H1 (cell line): ENCODE measurements at regions not wholly inside any gene's neighbourhood (a gene's known extent, or its start where the extent isn't known, plus 50 kb on each side); places are given as distances from the start of the nearest gene placed in this dataset.

ENCODE experiments used
- BCL11A ChIP-seq, 2 experiments: IDR thresholded peaks; one replicate each; pipeline ENCODE4 v1.6.1; 2011; ENCODE audit warnings: low read depth in 2 of 2, low read length in 2 of 2, mild to moderate bottlenecking in 2 of 2
- CBX5 ChIP-seq: fragments of 300-800, 300-1000 bp; sonication (generic); IDR thresholded peaks from 2 replicates; pipeline ENCODE4 v1.7.1; 2016; ENCODE audit warnings: antibody characterized with exemption, low read length, low read depth
- CHD1 ChIP-seq: IDR thresholded peaks from 2 replicates; pipeline ENCODE4 v1.6.1; 2012; ENCODE audit warnings: low read depth, low read length, improper control_type of control experiment
- CTBP2 ChIP-seq: IDR thresholded peaks from 2 replicates; pipeline ENCODE4 v1.7.0; 2011; ENCODE audit warnings: borderline replicate concordance, mild to moderate bottlenecking, moderate library complexity, mixed read lengths, low read length; ENCODE audit not compliant: insufficient read depth, insufficient read length
- KDM5A ChIP-seq: fragments of 200-600 bp; IDR thresholded peaks from 2 replicates; pipeline ENCODE4 v1.7.1; 2012; ENCODE audit warnings: mild to moderate bottlenecking, low read length, inconsistent platforms, mixed read lengths
- MAFK ChIP-seq: IDR thresholded peaks from 2 replicates; pipeline ENCODE4 v1.6.1; 2012; ENCODE audit warnings: low read depth, mild to moderate bottlenecking, improper control_type of control experiment, low read length
- RAD21 ChIP-seq, 2 experiments: IDR thresholded peaks in 1 of 2; conservative IDR thresholded peaks in 1 of 2; 2 replicates each; pipeline ENCODE4 v1.6.1; 2011; ENCODE audit warnings: low read depth in 2 of 2, low read length in 2 of 2, improper control_type of control experiment in 1 of 2, inconsistent platforms in 1 of 2, mild to moderate bottlenecking in 1 of 2, moderate library complexity in 1 of 2
- RBBP5 ChIP-seq: IDR thresholded peaks from 2 replicates; pipeline ENCODE4 v1.7.1; 2012; ENCODE audit warnings: low read depth, mild to moderate bottlenecking, inconsistent platforms, low read length, moderate library complexity, borderline replicate concordance
- RXRA ChIP-seq: IDR thresholded peaks from 2 replicates; pipeline ENCODE4 v1.6.1; 2011; ENCODE audit warnings: low read depth, mild to moderate bottlenecking, low read length, moderate library complexity; ENCODE audit not compliant: insufficient read depth
- SP4 ChIP-seq: IDR thresholded peaks from 2 replicates; pipeline ENCODE4 v1.6.1; 2012; ENCODE audit warnings: low read length, inconsistent platforms
- TEAD4 ChIP-seq: IDR thresholded peaks from 2 replicates; pipeline ENCODE4 v1.6.1; 2012; ENCODE audit warnings: low read depth, low read length, inconsistent platforms, mixed read lengths
- TF ChIP-seq, protein P1 (sequence below): fragments of 300-600 bp; sonication (generic); IDR thresholded peaks from 2 replicates; pipeline ENCODE4 v1.7.1; 2012; ENCODE audit warnings: low read length, moderate library complexity, mild to moderate bottlenecking, inconsistent platforms; ENCODE audit not compliant: insufficient replicate concordance

DNA sequence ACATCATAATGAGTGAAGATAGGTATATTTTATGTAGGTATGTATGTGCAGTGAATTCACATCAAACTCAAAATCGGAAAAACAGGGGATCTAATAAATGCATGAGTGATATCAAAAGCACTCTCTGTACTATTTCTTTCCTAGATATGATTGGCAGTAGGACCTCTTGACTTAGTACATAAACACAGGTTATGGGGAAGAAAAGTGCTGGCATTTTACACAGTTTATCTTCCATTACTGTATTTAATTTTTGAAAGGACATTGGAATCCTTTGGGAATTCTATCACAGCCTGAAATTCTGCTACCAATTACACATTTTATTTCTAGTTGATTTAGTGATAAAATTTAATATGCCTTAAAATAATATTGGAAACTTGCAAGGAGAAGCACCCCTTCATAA lies 470.5 kb upstream of the ONECUT1 start (continued):
- TF ChIP-seq, protein P1, sequence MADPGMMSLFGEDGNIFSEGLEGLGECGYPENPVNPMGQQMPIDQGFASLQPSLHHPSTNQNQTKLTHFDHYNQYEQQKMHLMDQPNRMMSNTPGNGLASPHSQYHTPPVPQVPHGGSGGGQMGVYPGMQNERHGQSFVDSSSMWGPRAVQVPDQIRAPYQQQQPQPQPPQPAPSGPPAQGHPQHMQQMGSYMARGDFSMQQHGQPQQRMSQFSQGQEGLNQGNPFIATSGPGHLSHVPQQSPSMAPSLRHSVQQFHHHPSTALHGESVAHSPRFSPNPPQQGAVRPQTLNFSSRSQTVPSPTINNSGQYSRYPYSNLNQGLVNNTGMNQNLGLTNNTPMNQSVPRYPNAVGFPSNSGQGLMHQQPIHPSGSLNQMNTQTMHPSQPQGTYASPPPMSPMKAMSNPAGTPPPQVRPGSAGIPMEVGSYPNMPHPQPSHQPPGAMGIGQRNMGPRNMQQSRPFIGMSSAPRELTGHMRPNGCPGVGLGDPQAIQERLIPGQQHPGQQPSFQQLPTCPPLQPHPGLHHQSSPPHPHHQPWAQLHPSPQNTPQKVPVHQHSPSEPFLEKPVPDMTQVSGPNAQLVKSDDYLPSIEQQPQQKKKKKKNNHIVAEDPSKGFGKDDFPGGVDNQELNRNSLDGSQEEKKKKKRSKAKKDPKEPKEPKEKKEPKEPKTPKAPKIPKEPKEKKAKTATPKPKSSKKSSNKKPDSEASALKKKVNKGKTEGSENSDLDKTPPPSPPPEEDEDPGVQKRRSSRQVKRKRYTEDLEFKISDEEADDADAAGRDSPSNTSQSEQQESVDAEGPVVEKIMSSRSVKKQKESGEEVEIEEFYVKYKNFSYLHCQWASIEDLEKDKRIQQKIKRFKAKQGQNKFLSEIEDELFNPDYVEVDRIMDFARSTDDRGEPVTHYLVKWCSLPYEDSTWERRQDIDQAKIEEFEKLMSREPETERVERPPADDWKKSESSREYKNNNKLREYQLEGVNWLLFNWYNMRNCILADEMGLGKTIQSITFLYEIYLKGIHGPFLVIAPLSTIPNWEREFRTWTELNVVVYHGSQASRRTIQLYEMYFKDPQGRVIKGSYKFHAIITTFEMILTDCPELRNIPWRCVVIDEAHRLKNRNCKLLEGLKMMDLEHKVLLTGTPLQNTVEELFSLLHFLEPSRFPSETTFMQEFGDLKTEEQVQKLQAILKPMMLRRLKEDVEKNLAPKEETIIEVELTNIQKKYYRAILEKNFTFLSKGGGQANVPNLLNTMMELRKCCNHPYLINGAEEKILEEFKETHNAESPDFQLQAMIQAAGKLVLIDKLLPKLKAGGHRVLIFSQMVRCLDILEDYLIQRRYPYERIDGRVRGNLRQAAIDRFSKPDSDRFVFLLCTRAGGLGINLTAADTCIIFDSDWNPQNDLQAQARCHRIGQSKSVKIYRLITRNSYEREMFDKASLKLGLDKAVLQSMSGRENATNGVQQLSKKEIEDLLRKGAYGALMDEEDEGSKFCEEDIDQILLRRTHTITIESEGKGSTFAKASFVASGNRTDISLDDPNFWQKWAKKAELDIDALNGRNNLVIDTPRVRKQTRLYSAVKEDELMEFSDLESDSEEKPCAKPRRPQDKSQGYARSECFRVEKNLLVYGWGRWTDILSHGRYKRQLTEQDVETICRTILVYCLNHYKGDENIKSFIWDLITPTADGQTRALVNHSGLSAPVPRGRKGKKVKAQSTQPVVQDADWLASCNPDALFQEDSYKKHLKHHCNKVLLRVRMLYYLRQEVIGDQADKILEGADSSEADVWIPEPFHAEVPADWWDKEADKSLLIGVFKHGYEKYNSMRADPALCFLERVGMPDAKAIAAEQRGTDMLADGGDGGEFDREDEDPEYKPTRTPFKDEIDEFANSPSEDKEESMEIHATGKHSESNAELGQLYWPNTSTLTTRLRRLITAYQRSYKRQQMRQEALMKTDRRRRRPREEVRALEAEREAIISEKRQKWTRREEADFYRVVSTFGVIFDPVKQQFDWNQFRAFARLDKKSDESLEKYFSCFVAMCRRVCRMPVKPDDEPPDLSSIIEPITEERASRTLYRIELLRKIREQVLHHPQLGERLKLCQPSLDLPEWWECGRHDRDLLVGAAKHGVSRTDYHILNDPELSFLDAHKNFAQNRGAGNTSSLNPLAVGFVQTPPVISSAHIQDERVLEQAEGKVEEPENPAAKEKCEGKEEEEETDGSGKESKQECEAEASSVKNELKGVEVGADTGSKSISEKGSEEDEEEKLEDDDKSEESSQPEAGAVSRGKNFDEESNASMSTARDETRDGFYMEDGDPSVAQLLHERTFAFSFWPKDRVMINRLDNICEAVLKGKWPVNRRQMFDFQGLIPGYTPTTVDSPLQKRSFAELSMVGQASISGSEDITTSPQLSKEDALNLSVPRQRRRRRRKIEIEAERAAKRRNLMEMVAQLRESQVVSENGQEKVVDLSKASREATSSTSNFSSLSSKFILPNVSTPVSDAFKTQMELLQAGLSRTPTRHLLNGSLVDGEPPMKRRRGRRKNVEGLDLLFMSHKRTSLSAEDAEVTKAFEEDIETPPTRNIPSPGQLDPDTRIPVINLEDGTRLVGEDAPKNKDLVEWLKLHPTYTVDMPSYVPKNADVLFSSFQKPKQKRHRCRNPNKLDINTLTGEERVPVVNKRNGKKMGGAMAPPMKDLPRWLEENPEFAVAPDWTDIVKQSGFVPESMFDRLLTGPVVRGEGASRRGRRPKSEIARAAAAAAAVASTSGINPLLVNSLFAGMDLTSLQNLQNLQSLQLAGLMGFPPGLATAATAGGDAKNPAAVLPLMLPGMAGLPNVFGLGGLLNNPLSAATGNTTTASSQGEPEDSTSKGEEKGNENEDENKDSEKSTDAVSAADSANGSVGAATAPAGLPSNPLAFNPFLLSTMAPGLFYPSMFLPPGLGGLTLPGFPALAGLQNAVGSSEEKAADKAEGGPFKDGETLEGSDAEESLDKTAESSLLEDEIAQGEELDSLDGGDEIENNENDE: no peak
- no peak for TF ChIP-seq BCL11A (IDR thresholded peaks at IDR 0.05; ENCODE audit: low read depth in 2 of 2, low read length in 2 of 2)
- no peak for TF ChIP-seq RXRA
- no peak for TF ChIP-seq RBBP5
- no peak for TF ChIP-seq CTBP2
- TF ChIP-seq CHD1: no peak
- no peak for TF ChIP-seq MAFK
- no peak for TF ChIP-seq SP4
- TF ChIP-seq TEAD4: no peak
- no peak for TF ChIP-seq RAD21 (IDR thresholded peaks at IDR 0.05 in 1 of 2, conservative IDR thresholded peaks at IDR 0.05 in 1 of 2; ENCODE audit: low read depth in 2 of 2, low read length in 2 of 2)
- no peak for TF ChIP-seq CBX5
- no peak for TF ChIP-seq KDM5A
